ENCODE measurements at regions not wholly inside any gene's neighbourhood (a gene's known extent, or its start where the extent isn't known, plus 50 kb on each side); places are given as distances from the start of the nearest gene placed in this dataset.

DNA sequence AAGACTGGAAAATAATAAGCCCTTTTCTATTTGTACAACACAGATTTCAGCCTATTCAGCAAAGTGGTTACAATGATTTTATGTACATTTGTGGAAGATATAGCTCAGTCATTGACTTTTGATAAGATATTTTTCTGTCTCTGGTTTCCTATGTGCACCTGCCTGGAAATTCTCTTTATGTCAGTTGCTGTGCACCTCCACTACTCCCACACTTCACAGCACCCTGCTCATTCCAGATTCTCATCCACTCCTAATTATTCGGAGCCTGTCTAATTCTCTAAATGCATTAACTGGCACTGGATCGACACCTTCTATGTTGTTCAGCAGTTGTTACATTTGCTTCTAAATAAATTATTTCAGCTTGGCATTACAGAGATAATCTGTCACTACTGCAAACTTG, 275.1 kb upstream of the RND3 start:
- no peak for DNase-seq

GRCh38 chr2:150759531-150759930, 272.1 kb upstream of the RND3 start:
- no peak for DNase-seq

- DNase-seq, result no peak
These were observed 271.6 kb upstream of the RND3 start for GRCh38 chr2:150759106-150759505.

DNA sequence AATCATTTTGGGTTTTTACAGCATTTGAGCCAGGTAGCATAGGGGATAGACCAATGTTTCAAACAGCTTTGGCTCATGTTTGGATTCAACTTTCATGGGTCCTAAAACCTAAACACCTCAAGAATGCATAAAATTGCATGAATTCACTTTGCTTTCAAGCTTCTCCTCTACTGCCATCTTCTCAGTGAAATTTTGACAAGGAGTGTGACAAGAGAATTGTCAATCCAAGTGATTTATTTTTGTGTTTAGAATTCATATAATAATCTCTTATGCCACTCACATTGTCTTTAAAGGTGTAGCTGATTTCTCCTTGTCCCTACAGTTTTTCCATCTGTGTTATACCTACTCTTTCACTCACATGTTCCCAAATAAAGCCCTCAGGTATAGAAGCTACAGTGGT, 264.8 kb upstream of the RND3 start:
- no peak for DNase-seq

- DNase-seq, result no peak
These were observed 263.3 kb upstream of the RND3 start for GRCh38 chr2:150750720-150751119.

GRCh38 chr2:150742094-150742493, 254.6 kb upstream of the RND3 start:
- no peak for DNase-seq

- DNase-seq, result no peak
These were observed 248.5 kb upstream of the RND3 start for GRCh38 chr2:150735894-150736498.

GRCh38 chr2:150733051-150733618, 245.7 kb upstream of the RND3 start:
- no peak for DNase-seq

- DNase-seq, result no peak
These were observed 245.0 kb upstream of the RND3 start for GRCh38 chr2:150732491-150732890.

- DNase-seq, result no peak
These were observed 244.6 kb upstream of the RND3 start for GRCh38 chr2:150732064-150732463.

DNA sequence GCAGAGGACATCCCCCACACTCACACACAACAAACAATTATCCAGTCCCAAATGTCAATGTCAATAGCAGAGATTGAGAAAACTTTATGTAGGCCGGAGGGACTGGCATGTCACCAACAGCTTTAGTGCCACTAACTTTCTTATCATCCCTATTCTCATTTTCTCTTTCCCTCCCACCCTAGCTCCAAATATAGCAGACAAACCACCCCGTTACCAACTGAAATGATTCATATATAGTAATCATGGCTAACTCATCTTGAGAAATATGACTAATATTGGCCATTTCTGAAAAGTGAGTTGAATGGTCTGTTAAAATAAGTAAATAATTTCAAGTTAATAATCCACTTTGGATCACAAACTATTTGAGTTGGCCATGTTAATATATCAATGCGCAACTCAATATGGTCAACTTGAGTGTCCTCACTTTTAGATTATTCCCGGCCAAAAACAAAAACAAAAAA, 242.1 kb upstream of the RND3 start:
- no peak for DNase-seq

- no peak for DNase-seq
These were observed 230.8 kb upstream of the RND3 start for GRCh38 chr2:150718280-150718679.

DNA sequence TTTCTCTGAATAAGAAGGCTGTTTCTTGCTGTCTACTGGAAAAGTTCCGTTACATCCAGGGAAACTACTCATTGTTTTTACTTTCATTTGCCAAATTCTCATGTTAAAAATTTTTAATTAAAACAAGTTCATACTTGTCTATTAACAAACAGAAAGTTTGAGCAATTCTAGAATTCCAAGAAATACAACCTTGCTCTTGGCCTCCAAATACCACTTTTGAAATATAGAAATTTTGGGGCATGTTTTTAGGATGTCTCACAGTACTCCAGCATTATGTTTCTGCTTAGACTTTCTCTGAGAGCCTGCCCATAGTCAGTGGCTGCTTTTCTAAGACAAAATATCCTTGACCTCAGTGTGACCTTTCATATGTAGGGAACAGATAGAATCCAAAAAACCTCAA, 228.7 kb upstream of the RND3 start:
- DNase-seq, result no peak

DNA sequence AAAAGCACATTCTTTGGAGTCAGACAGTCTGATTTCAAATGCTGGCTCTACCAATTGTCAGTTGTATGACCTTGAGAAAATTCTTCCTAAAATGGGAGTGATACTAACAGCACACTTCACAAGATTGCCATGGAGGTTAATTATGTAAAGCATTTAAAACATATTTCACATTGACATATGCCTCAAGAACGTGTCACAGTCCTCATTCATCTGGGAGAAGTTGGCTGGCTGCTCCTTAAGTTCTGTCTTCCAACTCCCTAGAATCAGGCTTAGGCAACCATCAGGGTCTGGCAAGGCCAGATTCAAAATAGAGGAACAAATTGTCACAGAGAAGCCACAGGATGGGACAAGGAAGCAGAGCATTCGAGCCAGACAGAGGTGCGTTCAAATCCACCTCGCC, 228.0 kb upstream of the RND3 start:
- no peak for DNase-seq

DNA sequence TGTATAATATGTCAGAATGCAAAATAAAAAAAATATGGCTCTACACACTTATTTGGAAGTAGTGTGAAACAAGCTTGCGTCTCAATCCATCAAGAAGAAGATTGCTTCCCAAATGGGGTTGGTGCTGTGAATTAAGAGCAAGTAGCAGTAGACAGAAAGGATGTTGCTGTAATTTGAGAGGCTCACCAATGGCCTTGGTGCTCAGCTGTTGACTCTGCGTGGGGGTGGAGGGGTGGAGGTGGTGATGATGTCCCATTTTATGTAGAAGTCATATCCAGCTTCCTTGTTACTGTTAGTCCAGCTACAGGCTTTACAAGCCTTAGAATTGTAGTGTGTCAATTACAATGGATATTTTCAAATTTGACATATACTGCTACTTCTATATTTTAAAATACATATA, 223.4 kb upstream of the RND3 start:
- DNase-seq, result peak; percentile 68

GRCh38 chr2:150710041-150710440, 222.6 kb upstream of the RND3 start:
- DNase-seq, result no peak

GRCh38 chr2:150706561-150706960, 219.1 kb upstream of the RND3 start:
- DNase-seq, result no peak

GRCh38 chr2:150705767-150706166, 218.3 kb upstream of the RND3 start:
- no peak for DNase-seq

GRCh38 chr2:150705357-150705756, 217.9 kb upstream of the RND3 start:
- DNase-seq, result no peak

- DNase-seq, result no peak
These were observed 215.3 kb upstream of the RND3 start for GRCh38 chr2:150702791-150703190.

- no peak for DNase-seq
These were observed 213.5 kb upstream of the RND3 start for GRCh38 chr2:150700666-150701580.

DNA sequence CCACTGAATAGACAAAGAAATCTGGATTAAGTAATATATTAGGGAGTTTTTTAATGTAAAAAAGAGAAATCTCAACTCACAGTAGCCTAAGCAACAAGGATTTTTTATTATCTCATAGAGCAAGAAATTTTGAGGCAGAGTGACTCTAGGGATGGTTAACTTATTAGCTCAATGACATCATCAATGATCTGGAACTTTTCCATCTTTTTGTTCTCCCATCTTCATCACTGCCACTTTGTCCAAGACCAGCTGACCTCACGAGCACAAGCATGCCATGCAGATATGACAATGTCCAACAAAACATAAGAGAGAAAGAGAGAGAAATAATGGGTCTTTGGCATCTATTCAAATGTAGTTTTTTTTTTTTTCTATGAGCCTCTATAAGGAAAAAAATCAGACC, 211.8 kb upstream of the RND3 start:
- no peak for DNase-seq

DNA sequence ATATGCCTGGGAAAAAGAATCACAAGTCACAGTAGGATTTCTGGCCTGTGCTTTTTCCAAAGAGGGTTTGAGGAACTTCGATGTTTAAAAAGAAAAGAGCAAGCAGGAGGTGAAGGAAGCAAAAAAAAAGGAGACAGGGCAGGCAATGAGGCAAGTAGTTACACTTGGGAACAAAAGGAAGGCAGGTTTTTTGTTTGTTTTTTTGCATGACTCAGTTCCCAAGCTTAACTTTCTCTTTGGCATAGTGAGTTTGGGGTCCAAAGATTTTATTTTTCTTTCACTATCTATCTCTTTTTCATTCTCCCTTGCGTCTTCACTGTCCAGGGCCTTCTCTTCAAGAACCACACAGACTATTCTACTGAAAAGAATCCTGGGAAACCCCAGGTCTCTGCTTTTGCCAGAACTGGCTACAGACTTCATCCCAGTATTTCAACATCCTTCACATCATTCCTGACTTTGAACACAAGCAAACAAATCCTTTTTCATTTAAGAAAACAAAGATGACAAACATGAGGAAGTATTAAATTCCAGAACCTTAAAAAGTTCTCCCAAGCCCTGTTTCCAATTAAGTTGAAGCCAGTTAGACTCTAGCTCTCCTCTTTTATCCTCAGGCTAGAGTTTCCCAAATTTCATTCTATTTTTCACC, 210.7 kb upstream of the RND3 start:
- DNase-seq, result no peak

DNA sequence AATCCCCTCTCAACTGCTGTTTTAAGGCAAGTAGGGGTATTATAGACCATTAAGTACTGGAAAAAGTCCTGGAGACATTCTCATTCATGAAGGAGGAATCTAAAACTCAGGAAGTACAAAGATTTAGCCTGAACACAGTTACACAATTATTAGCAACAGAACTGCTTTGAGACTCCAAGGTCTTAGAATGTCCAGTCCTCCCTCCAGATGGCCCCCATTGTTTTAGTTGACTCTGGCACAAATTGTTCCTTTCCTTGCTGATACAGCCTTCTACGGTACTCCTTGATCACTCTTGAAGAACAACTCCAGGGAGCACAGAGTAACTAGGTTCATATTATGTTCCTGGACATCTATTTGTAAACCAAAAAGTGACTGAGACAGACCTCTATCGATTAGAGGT, 210.1 kb upstream of the RND3 start:
- no peak for DNase-seq

All from DMS153 (cell line).